ENCODE measurements at regions not wholly inside any gene's neighbourhood (a gene's known extent, or its start where the extent isn't known, plus 50 kb on each side); places are given as distances from the start of the nearest gene placed in this dataset.

GRCh38 chr20:22829356-22829755, 205.8 kb upstream of the SSTR4 start:
- in situ Hi-C loops (cut with MboI; ENCODE audit: low sequenced_read_pairs) (no loop called here), dilution Hi-C loops (cut with HindIII; ENCODE audit: low sequenced_read_pairs, unreplicated experiment) (no loop called here), intact Hi-C loops (cut with micrococcal nuclease) (no loop called here)
- Histone ChIP-seq H3K4me3 (ENCODE audit: insufficient read depth, low read depth, low read length) (no peak overlapping the region), H4K8ac (ENCODE audit: low read depth in 2 of 2, low read length in 2 of 2) (no peak overlapping the region), H4K20me1 (ENCODE audit: insufficient read depth, low read length) (no peaks in the 10 kb centered on the region), H3K36me3 (ENCODE audit: control insufficient read depth, insufficient read depth, low read length) (no peaks in the 10 kb centered on the region), H2BK15ac (ENCODE audit: low read depth, low read length) (no peak overlapping the region), H3K4me2 (ENCODE audit: low read depth, low read length) (no peak overlapping the region), H2BK120ac (ENCODE audit: low read depth, low read length) (no peak overlapping the region), H3K27ac (ENCODE audit: insufficient read depth, low read length) (no peak overlapping the region), H2AFZ (replicated peaks; ENCODE audit: low read length, poor library complexity) (no peak overlapping the region), H2AK9ac (replicated peaks; ENCODE audit: low read depth, low read length, poor library complexity) (no peak overlapping the region), H3K79me1 (ENCODE audit: low read depth in 1 of 2, low read length in 2 of 2) (no peaks in the 10 kb centered on the region), H2BK5ac (ENCODE audit: low read depth, low read length, poor library complexity, severe bottlenecking) (no peak overlapping the region), H3K27me3 (ENCODE audit: control insufficient read depth, insufficient read depth, low read length) (peaks cover 2% of the 10 kb centered on the region; the same call in 1 of the 2 replicates), H2BK20ac (ENCODE audit: low read depth, low read length) (no peak overlapping the region), H3K23ac (ENCODE audit: low read depth, low read length) (no peak overlapping the region), H3K9ac (ENCODE audit: low read depth, low read length) (no peak overlapping the region), H3K9me1 (ENCODE audit: insufficient read depth, low read length) (no peaks in the 10 kb centered on the region), H3K4me1 (ENCODE audit: control insufficient read depth, insufficient read depth, low read length) (no peaks in the 10 kb centered on the region; the same call in 1 of the 2 replicates), H4K5ac (ENCODE audit: low read depth, low read length) (no peak overlapping the region), H3K56ac (ENCODE audit: extremely low read depth, insufficient read depth, low read length) (no peak overlapping the region), H4K91ac (ENCODE audit: insufficient read depth, low read depth, low read length) (no peak overlapping the region), H2AK5ac (ENCODE audit: low read depth, low read length) (no peak overlapping the region), H3K14ac (replicated peaks; ENCODE audit: low read depth, low read length) (no peak overlapping the region), H3K9me3 (ENCODE audit: control insufficient read depth, insufficient read depth, low read length) (no peaks in the 10 kb centered on the region), H3K4ac (ENCODE audit: low read depth, low read length) (no peak overlapping the region), H3K18ac (ENCODE audit: low read depth, low read length) (no peak overlapping the region)
- WGBS, 2 experiments (ENCODE audit: extremely low coverage in 2 of 2, insufficient read length in 1 of 2): no CpG with 5 or more reads among the region's 3 CpGs
- CTCF ChIA-PET: no interaction called here
- no peak for ATAC-seq (ENCODE audit: low read depth)
- POLR2A ChIA-PET (ENCODE audit: unreplicated experiment): no interaction called here
- no peak for DNase-seq
- no TSS peak for BruUV-seq (replicated peaks)
- no peak for TF ChIP-seq MAZ (IDR thresholded peaks at IDR 0.05; ENCODE audit: borderline replicate concordance, low read depth, low read length)
- no peak for TF ChIP-seq MAFK (IDR thresholded peaks at IDR 0.05; ENCODE audit: low read depth, low read length)
- no peak for TF ChIP-seq SMC3 (IDR thresholded peaks at IDR 0.05; ENCODE audit: low read depth, low read length)
- TF ChIP-seq NFE2L2 (IDR thresholded peaks at IDR 0.05; ENCODE audit: low read depth, low read length): no peak
- TF ChIP-seq POLR2A (IDR thresholded peaks at IDR 0.05; ENCODE audit: low read depth, low read length): no peak
